Heart left ventricle (tissue), 13 donors: ENCODE measurements at regions not wholly inside any gene's neighbourhood (a gene's known extent, or its start where the extent isn't known, plus 50 kb on each side); places are given as distances from the start of the nearest gene placed in this dataset.

Experiments used
- CTCF ChIP-seq, 12 donors: fragments of 200-600 bp; sonication (generic) in 4 of 12; IDR thresholded peaks; one replicate each; pipeline versions ENCODE4 v1.5.0 to v1.8.0; 2018 to 2022; ENCODE audit warnings: antibody characterized with exemption in 12 of 12, mild to moderate bottlenecking in 5 of 12
- POLR2A ChIP-seq, 2 donors: fragments of 450-650 bp; IDR thresholded peaks; one replicate each; pipeline ENCODE4 v1.6.1; 2017; ENCODE audit warnings: antibody characterized with exemption in 2 of 2, mild to moderate bottlenecking in 2 of 2, moderate library complexity in 2 of 2
- donor health status: ischemic (EF 13 %, LVEDD 7.1; RV severe dilation, severe dysfunction).
- donor health status: DM: no; HTN: yes; CAD: no.
- donor health status: DM: no; HTN: no; CAD: no.
- donor health status: ischemic (EF 25% LVEDD 6.9; RV normal size, moderate dysfunction).
- donor health status: ischemic (EF 25% LVEDD 5.7; RV mildly dilated, moderate dysfunction).
- donor health status: ischemic (EF 35%, LVEDD 5.7; RV mildly dilated, moderate dysfunction).
- donor health status: nonischemic (EF 11% LVEDD 7.7; RV severe dilation, severe dysfunction).
- donor health status: DM: yes; HTN: yes; CAD: no.
- donor health status: PGD.
- donor health status: ischemic (EF 29% LVEDD 5.4; RV normal size, mild dysfunction).
- donor health status: nonischemic (EF 23%, LVEDD 6.1; RV moderate dilation, normal function).

DNA sequence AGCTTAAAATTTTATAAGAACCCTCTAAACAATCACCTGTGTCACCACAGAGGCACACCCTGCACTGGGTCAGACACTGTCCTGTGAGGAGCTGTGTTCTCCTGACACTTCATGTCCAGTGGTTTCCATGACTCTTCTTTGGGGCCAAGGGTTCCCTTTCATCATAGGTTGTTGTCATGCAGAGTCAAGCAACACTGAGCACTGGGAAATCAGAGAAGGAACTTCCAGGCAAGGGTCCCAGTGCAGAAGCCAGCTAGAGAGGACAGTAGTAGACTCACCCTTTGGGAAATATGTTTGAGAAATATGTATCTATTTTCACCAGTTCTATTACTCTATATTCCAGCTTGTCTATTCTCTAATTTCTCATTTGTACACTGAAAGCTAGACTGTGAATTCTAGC is 56.4 kb upstream of the PRSS58 start:
- TF ChIP-seq CTCF (IDR thresholded peaks at IDR 0.05) (no peak), POLR2A (IDR thresholded peaks at IDR 0.05) (no peak)
